Hippocampal formation (tissue), 2 donors: ENCODE measurements at regions not wholly inside any gene's neighbourhood (a gene's known extent, or its start where the extent isn't known, plus 50 kb on each side); places are given as distances from the start of the nearest gene placed in this dataset.

ENCODE experiments used
- DNase-seq, 2 donors: peaks; one replicate each; lab custom pipeline; 2025; lab: John Stamatoyannopoulos, UW

- no peak for DNase-seq
These were observed 108.6 kb upstream of the PDE1C start for GRCh38 chr7:32178677-32179366.

- no peak for DNase-seq
These were observed 107.0 kb upstream of the PDE1C start for GRCh38 chr7:32177232-32177631.

GRCh38 chr7:32175099-32175498, 104.9 kb upstream of the PDE1C start:
- no peak for DNase-seq

GRCh38 chr7:32171248-32171647, 101.0 kb upstream of the PDE1C start:
- DNase-seq, result no peak

- DNase-seq, result no peak
These were observed 100.6 kb upstream of the PDE1C start for GRCh38 chr7:32170838-32171237.

- DNase-seq, result no peak
These were observed 99.0 kb upstream of the PDE1C start for GRCh38 chr7:32169228-32169627.

- no peak for DNase-seq
These were observed 97.6 kb upstream of the PDE1C start for GRCh38 chr7:32167815-32168214.

- no peak for DNase-seq
These were observed 97.0 kb upstream of the PDE1C start for GRCh38 chr7:32167256-32167655.

GRCh38 chr7:32164341-32164996, 94.3 kb upstream of the PDE1C start:
- peak; percentile 11 to 37 for DNase-seq

GRCh38 chr7:32163896-32164295, 93.7 kb upstream of the PDE1C start:
- no peak for DNase-seq

GRCh38 chr7:32163141-32163806, 93.1 kb upstream of the PDE1C start:
- DNase-seq, result no peak

GRCh38 chr7:32161708-32162107, 91.5 kb upstream of the PDE1C start:
- DNase-seq, result no peak

- no peak for DNase-seq
These were observed 88.8 kb upstream of the PDE1C start for GRCh38 chr7:32158751-32159745.

GRCh38 chr7:32158076-32158475, 87.9 kb upstream of the PDE1C start:
- DNase-seq, result no peak

- DNase-seq, result peak in 1 of 2 donors; percentile 2
These were observed 85.5 kb upstream of the PDE1C start for GRCh38 chr7:32155712-32156111.

- DNase-seq, result peak in 1 of 2 donors; percentile 7
These were observed 84.6 kb upstream of the PDE1C start for GRCh38 chr7:32154797-32155196.

- no peak for DNase-seq
These were observed 82.8 kb upstream of the PDE1C start for GRCh38 chr7:32153006-32153405.

GRCh38 chr7:32152576-32152975, 82.4 kb upstream of the PDE1C start:
- DNase-seq, result no peak

- DNase-seq, result no peak
These were observed 80.4 kb upstream of the PDE1C start for GRCh38 chr7:32150589-32150988.

GRCh38 chr7:32150039-32150438, 79.8 kb upstream of the PDE1C start:
- DNase-seq, result no peak

- DNase-seq, result no peak
These were observed 77.5 kb upstream of the PDE1C start for GRCh38 chr7:32147546-32148268.
